Tibial artery (tissue), 4 donors: ENCODE measurements at regions not wholly inside any gene's neighbourhood (a gene's known extent, or its start where the extent isn't known, plus 50 kb on each side); places are given as distances from the start of the nearest gene placed in this dataset.

Experiments
- DNase-seq, 2 donors: peaks; one replicate each; pipeline ENCODE4 v3.0.0-alpha.2; 2019
- H3K27ac ChIP-seq, 2 donors: fragments of 200-600 bp; sonication (generic) in 1 of 2; 1 replicate in 1 of 2; 2 replicates in 1 of 2; pipeline ENCODE4 v1.5.1; 2018 to 2019; ENCODE audit warnings: mild to moderate bottlenecking in 1 of 2
- H3K27me3 ChIP-seq, 2 donors: fragments of 200-600 bp; sonication (generic) in 1 of 2; one replicate each; pipeline versions ENCODE4 v1.5.1 to v1.6.0; 2016 to 2019
- H3K36me3 ChIP-seq, 3 donors: fragments of 200-600 bp; sonication (generic) in 2 of 3; one replicate each; pipeline ENCODE4 v1.5.1; 2016 to 2019; ENCODE audit warnings: mild to moderate bottlenecking in 2 of 3
- H3K4me1 ChIP-seq, 4 donors: fragments of 200-600 bp; sonication (generic) in 2 of 4; 1 replicate in 3 of 4; 2 replicates in 1 of 4; pipeline ENCODE4 v1.5.1; 2016 to 2019
- H3K4me3 ChIP-seq, 2 donors: fragments of 200-600 bp; sonication (generic) in 1 of 2; 1 replicate in 1 of 2; 2 replicates in 1 of 2; pipeline ENCODE4 v1.5.1; 2018 to 2019; ENCODE audit warnings: mild to moderate bottlenecking in 2 of 2
- H3K9me3 ChIP-seq, 3 donors: fragments of 200-600 bp; sonication (generic) in 1 of 3; one replicate each; pipeline ENCODE4 v1.5.1; 2016 to 2019
- intact Hi-C: fragments of 100-400 bp; cut with DNase I; formaldehyde crosslinking; loops from one replicate; pipeline ENCODE4 v1.15.0; 2023; ENCODE audit warnings: low total_unique reads
- TF ChIP-seq, protein P1 (sequence below), 2 experiments: fragments of 200-600 bp in 1 of 2; fragments of 450-650 bp in 1 of 2; IDR thresholded peaks; one replicate each; pipeline ENCODE4 v1.5.1; 2017 to 2019; ENCODE audit warnings: antibody characterized with exemption in 2 of 2, mild to moderate bottlenecking in 1 of 2, moderate library complexity in 1 of 2

DNA sequence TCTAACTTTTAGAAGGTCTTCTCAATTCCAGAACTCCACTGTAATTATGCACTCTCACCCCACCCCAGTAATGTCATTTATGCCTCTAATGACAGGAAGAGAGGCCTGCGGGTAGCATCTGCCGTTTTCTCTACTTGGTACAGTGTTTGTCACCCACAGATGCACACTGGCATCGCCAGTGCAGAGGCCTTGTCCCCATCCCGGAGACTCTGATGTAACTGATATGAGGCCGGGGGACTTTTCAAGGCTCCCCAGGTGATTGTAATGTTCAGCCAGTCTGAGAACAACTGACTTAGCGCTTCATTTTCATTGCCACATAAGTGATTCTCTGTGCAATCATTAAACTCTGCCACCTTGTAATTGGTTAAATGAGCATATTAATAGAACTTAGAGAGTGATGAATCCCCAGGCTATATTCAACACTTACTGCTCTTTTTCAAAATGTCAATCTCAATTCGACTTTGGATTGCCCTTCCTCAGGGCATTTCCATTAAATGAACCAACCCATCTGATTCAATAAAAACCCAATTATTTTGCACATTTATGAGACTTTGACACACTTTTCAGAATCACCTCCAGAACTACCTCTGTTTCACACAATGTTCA is 113.2 kb downstream of the HERPUD2 start:
- DNase-seq, result no peak
- intact Hi-C loops, result no loop called here

GRCh38 chr7:35576031-35576573 is 118.8 kb downstream of the HERPUD2 start:
- intact Hi-C loops, result no loop called here
- Histone ChIP-seq H3K27ac (no peak overlapping the region), H3K36me3 (no peaks in the 10 kb centered on the region), H3K9me3 (peaks cover 0 to 7% (median 0%) of the 10 kb centered on the region in 3 donors), H3K27me3 (peaks cover 0 to 3% of the 10 kb centered on the region in 2 donors), H3K4me1 (no peaks in the 10 kb centered on the region), H3K4me3 (no peak overlapping the region)
- DNase-seq, result no peak
- TF ChIP-seq, protein P1, sequence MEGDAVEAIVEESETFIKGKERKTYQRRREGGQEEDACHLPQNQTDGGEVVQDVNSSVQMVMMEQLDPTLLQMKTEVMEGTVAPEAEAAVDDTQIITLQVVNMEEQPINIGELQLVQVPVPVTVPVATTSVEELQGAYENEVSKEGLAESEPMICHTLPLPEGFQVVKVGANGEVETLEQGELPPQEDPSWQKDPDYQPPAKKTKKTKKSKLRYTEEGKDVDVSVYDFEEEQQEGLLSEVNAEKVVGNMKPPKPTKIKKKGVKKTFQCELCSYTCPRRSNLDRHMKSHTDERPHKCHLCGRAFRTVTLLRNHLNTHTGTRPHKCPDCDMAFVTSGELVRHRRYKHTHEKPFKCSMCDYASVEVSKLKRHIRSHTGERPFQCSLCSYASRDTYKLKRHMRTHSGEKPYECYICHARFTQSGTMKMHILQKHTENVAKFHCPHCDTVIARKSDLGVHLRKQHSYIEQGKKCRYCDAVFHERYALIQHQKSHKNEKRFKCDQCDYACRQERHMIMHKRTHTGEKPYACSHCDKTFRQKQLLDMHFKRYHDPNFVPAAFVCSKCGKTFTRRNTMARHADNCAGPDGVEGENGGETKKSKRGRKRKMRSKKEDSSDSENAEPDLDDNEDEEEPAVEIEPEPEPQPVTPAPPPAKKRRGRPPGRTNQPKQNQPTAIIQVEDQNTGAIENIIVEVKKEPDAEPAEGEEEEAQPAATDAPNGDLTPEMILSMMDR (IDR thresholded peaks at IDR 0.05), result no peak

More for the DNA sequence above, 113.2 kb downstream of the HERPUD2 start:
- no peaks in the 10 kb centered on the region for H3K4me1 ChIP-seq
- TF ChIP-seq, protein P1 (IDR thresholded peaks at IDR 0.05), result no peak
- no peak overlapping the region for H3K4me3 ChIP-seq
- no peaks in the 10 kb centered on the region for H3K27me3 ChIP-seq
- no peak overlapping the region for H3K27ac ChIP-seq
- no peaks in the 10 kb centered on the region for H3K36me3 ChIP-seq
- H3K9me3 ChIP-seq, result peaks cover 0 to 7% (median 0%) of the 10 kb centered on the region in 3 donors

- Histone ChIP-seq H3K4me3 (no peak overlapping the region), H3K4me1 (no peaks in the 10 kb centered on the region), H3K9me3 (no peaks in the 10 kb centered on the region), H3K36me3 (no peaks in the 10 kb centered on the region), H3K27me3 (peaks cover 0 to 3% of the 10 kb centered on the region in 2 donors), H3K27ac (no peak overlapping the region)
- DNase-seq, result no peak
- intact Hi-C loops, result no loop called here
- TF ChIP-seq, protein P1 (IDR thresholded peaks at IDR 0.05), result no peak
Observed at GRCh38 chr7:35571611-35572240, 123.2 kb downstream of the HERPUD2 start.

GRCh38 chr7:35570937-35571336 is 124.0 kb downstream of the HERPUD2 start:
- no peak for DNase-seq

DNA sequence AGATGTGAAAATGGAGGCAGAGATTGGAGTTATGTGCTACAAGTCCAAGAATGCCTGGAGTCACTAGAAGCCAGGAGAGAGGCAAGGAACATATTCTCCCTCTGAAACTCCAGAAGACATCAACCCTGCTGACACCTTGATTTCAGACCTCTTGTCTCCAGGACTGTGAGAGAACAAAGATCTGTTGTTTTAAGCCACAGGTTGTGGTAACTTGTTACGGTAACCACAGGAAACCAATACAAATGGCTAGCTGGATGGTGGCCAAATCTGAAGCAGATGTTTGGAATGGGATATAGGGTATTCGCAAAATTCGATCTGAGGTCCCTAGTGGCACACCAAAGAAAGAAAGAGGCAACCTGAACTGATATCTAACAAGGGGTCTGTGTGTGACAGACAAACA is 129.0 kb downstream of the HERPUD2 start:
- H3K4me1 ChIP-seq, result no peaks in the 10 kb centered on the region
- no peaks in the 10 kb centered on the region for H3K9me3 ChIP-seq
- no peak overlapping the region for H3K4me3 ChIP-seq
- intact Hi-C loops, result no loop called here
- no peak for DNase-seq
- no peak overlapping the region for H3K27ac ChIP-seq
- H3K27me3 ChIP-seq, result no peaks in the 10 kb centered on the region
- TF ChIP-seq, protein P1 (IDR thresholded peaks at IDR 0.05), result no peak
- no peaks in the 10 kb centered on the region for H3K36me3 ChIP-seq

More at GRCh38 chr7:35570937-35571336, 124.0 kb downstream of the HERPUD2 start:
- no peaks in the 10 kb centered on the region for H3K9me3 ChIP-seq
- H3K27ac ChIP-seq, result no peak overlapping the region
- intact Hi-C loops, result no loop called here
- no peaks in the 10 kb centered on the region for H3K4me1 ChIP-seq
- no peaks in the 10 kb centered on the region for H3K36me3 ChIP-seq
- H3K27me3 ChIP-seq, result peaks cover 0 to 3% of the 10 kb centered on the region in 2 donors
- TF ChIP-seq, protein P1 (IDR thresholded peaks at IDR 0.05), result no peak
- H3K4me3 ChIP-seq, result no peak overlapping the region
